GM18511 (cell line): ENCODE measurements at regions not wholly inside any gene's neighbourhood (a gene's known extent, or its start where the extent isn't known, plus 50 kb on each side); places are given as distances from the start of the nearest gene placed in this dataset.

ENCODE experiments used
- ATAC-seq: cut with Tn5 transposase; IDR thresholded peaks from one replicate; pipeline ENCODE4 v1.9.1; 2021; ENCODE audit warnings: mild to moderate bottlenecking, moderate library complexity; ENCODE audit not compliant: unreplicated experiment

- ATAC-seq = no peak
Observed at GRCh38 chr2:60652832-60653340, 99.4 kb upstream of the BCL11A start.

- ATAC-seq = no peak
Observed at GRCh38 chr2:60657673-60658072, 98.4 kb upstream of the PAPOLG start.

GRCh38 chr2:60659026-60659425 lies 97.0 kb upstream of the PAPOLG start:
- no peak for ATAC-seq

GRCh38 chr2:60661073-60661738 lies 94.9 kb upstream of the PAPOLG start:
- ATAC-seq = no peak

GRCh38 chr2:60662781-60663180 lies 93.3 kb upstream of the PAPOLG start:
- no peak for ATAC-seq

GRCh38 chr2:60671966-60672365 lies 84.1 kb upstream of the PAPOLG start:
- ATAC-seq = no peak

- peak; percentile 99 for ATAC-seq
Observed at GRCh38 chr2:60674524-60675165, 81.4 kb upstream of the PAPOLG start.

- no peak for ATAC-seq
Observed at GRCh38 chr2:60675301-60675700, 80.8 kb upstream of the PAPOLG start.

GRCh38 chr2:60676706-60677330 lies 79.2 kb upstream of the PAPOLG start:
- ATAC-seq = no peak

- no peak for ATAC-seq
Observed at GRCh38 chr2:60677356-60677755, 78.7 kb upstream of the PAPOLG start.

- ATAC-seq = no peak
Observed at GRCh38 chr2:60678551-60678950, 77.5 kb upstream of the PAPOLG start.

GRCh38 chr2:60679036-60679780 lies 76.9 kb upstream of the PAPOLG start:
- ATAC-seq = peak; percentile 48

GRCh38 chr2:60693551-60693950 lies 62.5 kb upstream of the PAPOLG start:
- ATAC-seq = no peak

GRCh38 chr2:60695793-60696192 lies 60.3 kb upstream of the PAPOLG start:
- no peak for ATAC-seq

- no peak for ATAC-seq
Observed at GRCh38 chr2:60699617-60700016, 56.5 kb upstream of the PAPOLG start.

- ATAC-seq = no peak
Observed at GRCh38 chr2:60706021-60706420, 50.0 kb upstream of the PAPOLG start.
